Fibroblast of the aortic adventitia (primary cell): ENCODE measurements at regions not wholly inside any gene's neighbourhood (a gene's known extent, or its start where the extent isn't known, plus 50 kb on each side); places are given as distances from the start of the nearest gene placed in this dataset.
"Not testable (repeated sequence)": the region's sequence is repeated elsewhere in the genome, so short reads cannot be mapped to it uniquely, and the experiment has no call there.

Experiments
- DNase-seq: peaks from one replicate; pipeline ENCODE4 v3.0.0-alpha.2; 2010; ENCODE audit warnings: low read depth
- H3K4me3 ChIP-seq: 2 replicates; pipeline ENCODE4 v1.5.1; 2011; ENCODE audit warnings: low read depth, mild to moderate bottlenecking, control low read depth, low read length, moderate library complexity
- CTCF ChIP-seq: IDR thresholded peaks from 2 replicates; pipeline ENCODE4 v1.5.1; 2011; ENCODE audit warnings: mild to moderate bottlenecking, low read length, control low read depth, inconsistent platforms; ENCODE audit not compliant: insufficient read depth

GRCh38 chr5:25330721-25331120 is 685.9 kb upstream of the CDH10 start:
- no peak for DNase-seq
- no peak for TF ChIP-seq CTCF
- no peak overlapping the region for H3K4me3 ChIP-seq

GRCh38 chr5:25327172-25327571 is 682.4 kb upstream of the CDH10 start:
- no peak for DNase-seq
- H3K4me3 ChIP-seq: no peak overlapping the region
- TF ChIP-seq CTCF: no peak

- TF ChIP-seq CTCF: no peak
- DNase-seq: no peak
- no peak overlapping the region for H3K4me3 ChIP-seq
Observed at GRCh38 chr5:25301836-25302235, 657.1 kb upstream of the CDH10 start.

- no peak for TF ChIP-seq CTCF
- DNase-seq: no peak
- H3K4me3 ChIP-seq: no peak overlapping the region
Observed at GRCh38 chr5:25295067-25295466, 650.3 kb upstream of the CDH10 start.

- not testable (repeated sequence) for DNase-seq, H3K4me3 ChIP-seq
Observed at GRCh38 chr5:25289766-25290165, 645.0 kb upstream of the CDH10 start.

- no peak for TF ChIP-seq CTCF
- no peak for DNase-seq
Observed at GRCh38 chr5:25286319-25286718, 641.5 kb upstream of the CDH10 start.

GRCh38 chr5:25285136-25285535 is 640.4 kb upstream of the CDH10 start:
- DNase-seq: no peak
- H3K4me3 ChIP-seq: no peak overlapping the region
- no peak for TF ChIP-seq CTCF

More at GRCh38 chr5:25286319-25286718, 641.5 kb upstream of the CDH10 start:
- H3K4me3 ChIP-seq: no peak overlapping the region

- not testable (repeated sequence) for DNase-seq, H3K4me3 ChIP-seq
Observed at GRCh38 chr5:25263507-25263906, 618.7 kb upstream of the CDH10 start.
